ENCODE measurements at regions not wholly inside any gene's neighbourhood (a gene's known extent, or its start where the extent isn't known, plus 50 kb on each side); places are given as distances from the start of the nearest gene placed in this dataset.

DNA sequence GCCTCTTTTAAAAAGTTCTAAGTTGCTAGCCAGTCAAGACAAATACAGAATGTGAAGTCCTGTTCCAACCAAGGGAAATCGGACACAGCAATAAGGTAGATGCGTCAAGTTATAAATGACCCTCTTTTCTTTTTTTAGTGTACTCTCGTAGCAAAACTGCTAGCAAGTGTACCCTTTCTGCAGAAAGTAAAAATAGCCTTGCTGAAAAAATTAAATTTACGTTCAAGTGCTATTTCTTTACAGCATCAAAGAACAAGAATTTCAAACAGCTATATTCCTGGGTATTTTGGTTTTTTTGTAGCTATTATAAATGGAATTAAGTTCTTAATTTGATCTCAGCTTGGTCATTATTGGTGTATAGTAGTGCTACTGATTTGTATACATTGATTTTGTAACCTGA lies 119.2 kb downstream of the NAA11 start:
- H3K27ac ChIP-seq (ENCODE audit: extremely low read depth, low read depth, low read length): no peak overlapping the region
- H3K9me1 ChIP-seq (ENCODE audit: control insufficient read depth, insufficient read depth, low read length): no peaks in the 10 kb centered on the region
- WGBS (ENCODE audit: insufficient coverage, low coverage, missing lambda C conversion rate): 98% methylated on average over 4 of the region's 4 CpGs
- BruUV-seq (replicated peaks): no TSS peak
- ATAC-seq (no peak), DNase-seq (ENCODE audit: extremely low read depth in 1 of 4, low spot score in 3 of 4) (no peak), FAIRE-seq (no peak)
- TF ChIP-seq GATAD2A (IDR thresholded peaks at IDR 0.05) (no peak), JUNB (CRISPR knock-in tag; conservative IDR thresholded peaks at IDR 0.05) (no peak), XRCC3 (IDR thresholded peaks at IDR 0.05) (peak; percentile 85), RUNX1 (IDR thresholded peaks at IDR 0.05; ENCODE audit: low read depth) (no peak), TRIM24 (IDR thresholded peaks at IDR 0.05) (peak; percentile 33 to 41; a peak in 2 of 4 replicates), TRIM28 (IDR thresholded peaks at IDR 0.05) (peak; percentile 82), OTX1 (CRISPR knock-in tag; IDR thresholded peaks at IDR 0.05) (no peak), ZEB2 (IDR thresholded peaks at IDR 0.05) (0 out of 2 replicates have a peak, but pooled peaks have one; percentile 14), CBX3 (IDR thresholded peaks at IDR 0.05; ENCODE audit: borderline replicate concordance in 1 of 2, low read length in 2 of 2) (peak in 1 of 2 experiments; percentile 96; a peak in 1 of 3 replicates)
- TF ChIP-seq, protein P1, sequence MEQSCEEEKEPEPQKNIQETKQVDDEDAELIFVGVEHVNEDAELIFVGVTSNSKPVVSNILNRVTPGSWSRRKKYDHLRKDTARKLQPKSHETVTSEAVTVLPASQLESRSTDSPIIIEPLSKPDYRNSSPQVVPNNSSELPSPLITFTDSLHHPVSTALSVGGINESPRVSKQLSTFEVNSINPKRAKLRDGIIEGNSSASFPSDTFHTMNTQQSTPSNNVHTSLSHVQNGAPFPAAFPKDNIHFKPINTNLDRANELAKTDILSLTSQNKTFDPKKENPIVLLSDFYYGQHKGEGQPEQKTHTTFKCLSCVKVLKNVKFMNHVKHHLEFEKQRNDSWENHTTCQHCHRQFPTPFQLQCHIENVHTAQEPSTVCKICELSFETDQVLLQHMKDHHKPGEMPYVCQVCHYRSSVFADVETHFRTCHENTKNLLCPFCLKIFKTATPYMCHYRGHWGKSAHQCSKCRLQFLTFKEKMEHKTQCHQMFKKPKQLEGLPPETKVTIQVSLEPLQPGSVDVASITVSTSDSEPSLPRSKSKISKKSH (CRISPR knock-in tag; IDR thresholded peaks at IDR 0.05): no peak
- TF ChIP-seq, protein P2, sequence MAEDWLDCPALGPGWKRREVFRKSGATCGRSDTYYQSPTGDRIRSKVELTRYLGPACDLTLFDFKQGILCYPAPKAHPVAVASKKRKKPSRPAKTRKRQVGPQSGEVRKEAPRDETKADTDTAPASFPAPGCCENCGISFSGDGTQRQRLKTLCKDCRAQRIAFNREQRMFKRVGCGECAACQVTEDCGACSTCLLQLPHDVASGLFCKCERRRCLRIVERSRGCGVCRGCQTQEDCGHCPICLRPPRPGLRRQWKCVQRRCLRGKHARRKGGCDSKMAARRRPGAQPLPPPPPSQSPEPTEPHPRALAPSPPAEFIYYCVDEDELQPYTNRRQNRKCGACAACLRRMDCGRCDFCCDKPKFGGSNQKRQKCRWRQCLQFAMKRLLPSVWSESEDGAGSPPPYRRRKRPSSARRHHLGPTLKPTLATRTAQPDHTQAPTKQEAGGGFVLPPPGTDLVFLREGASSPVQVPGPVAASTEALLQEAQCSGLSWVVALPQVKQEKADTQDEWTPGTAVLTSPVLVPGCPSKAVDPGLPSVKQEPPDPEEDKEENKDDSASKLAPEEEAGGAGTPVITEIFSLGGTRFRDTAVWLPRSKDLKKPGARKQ (CRISPR knock-in tag; IDR thresholded peaks at IDR 0.05): peak; percentile 47; the same call in 1 of the 2 replicates
- TF ChIP-seq, protein P3, sequence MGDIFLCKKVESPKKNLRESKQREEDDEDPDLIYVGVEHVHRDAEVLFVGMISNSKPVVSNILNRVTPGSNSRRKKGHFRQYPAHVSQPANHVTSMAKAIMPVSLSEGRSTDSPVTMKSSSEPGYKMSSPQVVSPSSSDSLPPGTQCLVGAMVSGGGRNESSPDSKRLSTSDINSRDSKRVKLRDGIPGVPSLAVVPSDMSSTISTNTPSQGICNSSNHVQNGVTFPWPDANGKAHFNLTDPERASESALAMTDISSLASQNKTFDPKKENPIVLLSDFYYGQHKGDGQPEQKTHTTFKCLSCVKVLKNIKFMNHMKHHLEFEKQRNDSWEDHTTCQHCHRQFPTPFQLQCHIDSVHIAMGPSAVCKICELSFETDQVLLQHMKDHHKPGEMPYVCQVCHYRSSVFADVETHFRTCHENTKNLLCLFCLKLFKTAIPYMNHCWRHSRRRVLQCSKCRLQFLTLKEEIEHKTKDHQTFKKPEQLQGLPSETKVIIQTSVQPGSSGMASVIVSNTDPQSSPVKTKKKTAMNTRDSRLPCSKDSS (IDR thresholded peaks at IDR 0.05; ENCODE audit: low read depth, partially characterized antibody): peak; percentile 94
- no peaks in the 10 kb centered on the region for H3K27me3 ChIP-seq (ENCODE audit: control insufficient read depth in 2 of 2, insufficient read depth in 2 of 2, low read length in 2 of 2)
- 0 out of 3 replicates have a peak, but pooled peaks cover 3% of the 10 kb centered on the region for H3K36me3 ChIP-seq (ENCODE audit: control insufficient read depth, insufficient read depth, low read length)
- H4K20me1 ChIP-seq (replicated peaks; ENCODE audit: control insufficient read depth, insufficient read depth, low read length): no peaks in the 10 kb centered on the region
- intact Hi-C loops (cut with micrococcal nuclease): no loop called here
- peaks cover 4 to 22% of the 10 kb centered on the region in 2 experiments; a peak in 3 of 5 replicates for H3K4me1 ChIP-seq (replicated peaks in 1 of 2; ENCODE audit: control insufficient read depth in 2 of 2, insufficient read depth in 2 of 2, low read length in 2 of 2)
- no peak overlapping the region for H3K9ac ChIP-seq (ENCODE audit: insufficient read depth in 1 of 2, low read depth in 2 of 2, low read length in 2 of 2)
- ChIA-PET POLR2A (no interaction called here), CTCF (ENCODE audit: low intra/inter-chr PET ratio) (no interaction called here)
- H2AFZ ChIP-seq (ENCODE audit: low read depth, low read length): no peak overlapping the region
- peaks cover 7% of the 10 kb centered on the region for H3K9me3 ChIP-seq (replicated peaks; ENCODE audit: control insufficient read depth, insufficient read depth, low read depth, low read length)
- no peak overlapping the region for H3K4me3 ChIP-seq
- no peak overlapping the region for H3K4me2 ChIP-seq (ENCODE audit: insufficient read depth, low read length)
- in situ Hi-C loops (cut with MboI): no loop called here
- peaks cover 11% of the 10 kb centered on the region for H3K79me2 ChIP-seq (ENCODE audit: control insufficient read depth, insufficient read depth, low read length)

Data from K562 (cell line).